ENCODE measurements at regions not wholly inside any gene's neighbourhood (a gene's known extent, or its start where the extent isn't known, plus 50 kb on each side); places are given as distances from the start of the nearest gene placed in this dataset.

DNA sequence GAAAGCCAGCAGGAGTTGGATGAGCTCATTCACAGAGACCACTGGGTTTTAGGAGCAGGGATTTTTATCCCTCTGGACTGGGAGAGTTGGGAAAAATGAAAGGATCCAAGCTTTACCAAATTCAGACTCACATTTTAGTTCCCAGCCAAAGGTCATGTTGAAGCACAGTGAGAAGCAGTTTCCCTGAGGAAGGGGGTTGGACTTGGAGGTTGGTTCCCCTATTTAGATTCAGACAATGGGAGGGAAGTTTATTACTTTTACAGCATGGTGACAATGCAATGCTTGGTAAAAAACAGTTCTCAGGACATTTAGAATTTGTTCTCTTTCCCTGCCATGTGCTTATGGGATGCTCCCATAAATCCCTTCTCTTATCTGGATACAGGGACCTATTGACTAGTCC lies 57.3 kb upstream of the ZNF648 start:
- DNase-seq, result no peak

DNA sequence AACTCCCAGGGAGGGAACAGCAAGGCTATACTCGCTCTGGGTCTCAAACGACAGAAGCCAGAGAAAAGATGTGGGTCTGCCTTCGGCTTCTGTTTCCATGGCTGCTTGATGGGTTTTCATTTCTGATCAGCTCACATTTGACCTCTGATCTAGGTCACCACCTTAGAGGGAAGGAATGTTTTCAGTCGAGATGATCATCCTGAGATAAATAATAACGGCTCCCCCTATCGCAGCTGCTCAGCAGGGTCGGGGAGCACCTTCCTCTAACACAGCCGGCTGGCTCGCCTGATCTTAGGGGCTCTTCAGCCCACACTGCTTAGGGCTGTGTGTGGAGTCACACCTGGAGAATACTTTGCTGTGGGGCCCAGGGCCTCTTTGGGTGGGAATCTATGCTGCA lies 53.1 kb upstream of the ZNF648 start:
- no peak for DNase-seq

DNA sequence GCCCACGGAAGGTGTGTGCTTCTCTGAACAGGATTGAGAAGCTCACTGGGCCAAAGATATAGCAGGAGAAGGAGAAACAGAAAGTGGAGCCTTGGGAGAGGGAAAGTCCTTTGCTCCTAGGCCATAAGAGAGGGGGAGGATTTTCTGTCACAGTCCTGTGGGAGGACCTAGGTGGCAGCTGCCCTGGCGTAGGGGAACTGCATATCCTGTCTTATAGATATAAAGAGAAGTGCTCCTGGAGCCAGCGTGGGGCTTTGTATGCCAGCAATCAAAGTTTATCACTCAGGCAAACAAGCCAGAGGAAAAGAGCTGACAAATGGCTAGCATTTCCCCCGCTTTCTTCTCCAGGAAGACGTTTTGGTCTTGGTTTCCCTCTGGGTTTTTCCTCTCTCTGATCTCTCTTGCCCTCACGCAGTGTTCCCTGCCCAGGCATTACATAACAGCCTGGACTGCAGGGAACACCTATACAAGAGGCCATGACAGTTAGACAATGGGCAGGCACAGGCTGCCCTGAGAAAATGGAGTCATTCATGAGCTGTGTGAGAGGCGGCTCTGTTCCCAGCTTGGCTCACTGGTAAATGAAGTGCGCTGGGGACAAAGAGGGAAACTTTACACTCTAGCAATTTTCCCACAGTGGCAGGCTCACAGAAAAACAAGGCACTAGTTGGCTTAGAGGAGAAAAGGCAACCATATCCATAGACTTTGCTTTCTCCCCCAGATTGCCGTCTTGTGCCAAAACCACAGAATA lies 52.5 kb upstream of the ZNF648 start:
- DNase-seq, result no peak

DNA sequence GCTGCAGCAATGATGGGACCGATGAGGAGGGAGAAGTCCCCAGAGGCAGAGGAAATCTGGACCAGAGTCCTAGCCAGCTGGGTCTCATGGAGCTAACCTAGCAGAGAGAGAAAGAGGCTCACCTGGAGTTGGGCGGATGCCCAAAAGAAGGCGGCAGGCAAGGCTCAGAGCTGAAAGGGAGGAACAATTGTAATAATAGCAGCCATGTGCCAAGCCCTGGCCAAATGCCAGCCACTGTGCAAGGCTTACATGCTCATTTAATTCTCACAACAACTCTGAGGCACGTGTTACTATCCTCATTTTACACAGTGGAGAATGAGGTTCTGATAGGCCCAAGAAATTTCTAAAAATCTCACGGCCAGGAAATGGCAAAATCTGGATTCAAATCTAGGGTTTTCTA lies 50.0 kb upstream of the ZNF648 start:
- DNase-seq, result no peak

All from fibroblast of skin of right quadriceps (primary cell).